Heart left ventricle (tissue), 16 donors: ENCODE measurements at regions not wholly inside any gene's neighbourhood (a gene's known extent, or its start where the extent isn't known, plus 50 kb on each side); places are given as distances from the start of the nearest gene placed in this dataset.
A peak's percentile ranks its signal among the peaks of the same experiment; 100 is the strongest.

Source experiments
- ATAC-seq, 4 donors: fragments of 200-7000 bp; cut with Tn5 transposase; one replicate each; pipeline ENCODE4 v1.9.1; 2020 to 2022; ENCODE audit warnings: moderate library complexity in 4 of 4, mild to moderate bottlenecking in 3 of 4, moderate number of reproducible peaks in 1 of 4
- DNase-seq, 5 donors: peaks; one replicate each; pipeline ENCODE4 v3.0.0-alpha.2; 2020
- H3K27ac ChIP-seq, 12 donors: fragments of 200-600 bp; sonication (generic) in 4 of 12; one replicate each; pipeline versions ENCODE4 v1.5.0 to v1.8.0; 2016 to 2022; ENCODE audit warnings: mild to moderate bottlenecking in 2 of 12
- H3K27me3 ChIP-seq, 9 donors: fragments of 200-600 bp; sonication (generic) in 2 of 9; one replicate each; pipeline versions ENCODE4 v1.5.1 to v1.8.0; 2016 to 2022; ENCODE audit warnings: mild to moderate bottlenecking in 3 of 9
- H3K36me3 ChIP-seq, 9 donors: fragments of 200-600 bp; sonication (generic) in 2 of 9; one replicate each; pipeline versions ENCODE4 v1.5.0 to v1.8.0; 2018 to 2022; ENCODE audit warnings: mild to moderate bottlenecking in 2 of 9
- H3K4me1 ChIP-seq, 12 donors: fragments of 200-600 bp; sonication (generic) in 4 of 12; one replicate each; pipeline versions ENCODE4 v1.5.0 to v1.8.0; 2016 to 2022; ENCODE audit warnings: mild to moderate bottlenecking in 3 of 12
- H3K4me3 ChIP-seq, 12 donors: fragments of 200-600 bp; sonication (generic) in 4 of 12; one replicate each; pipeline versions ENCODE4 v1.5.0 to v1.8.0; 2017 to 2022; ENCODE audit warnings: mild to moderate bottlenecking in 9 of 12, moderate library complexity in 4 of 12
- H3K9me3 ChIP-seq, 12 donors: fragments of 200-600 bp; sonication (generic) in 4 of 12; one replicate each; pipeline versions ENCODE4 v1.5.0 to v1.8.0; 2016 to 2022; ENCODE audit warnings: mild to moderate bottlenecking in 1 of 12
- POLR2A ChIP-seq, 2 donors: fragments of 450-650 bp; IDR thresholded peaks; one replicate each; pipeline ENCODE4 v1.6.1; 2017; ENCODE audit warnings: antibody characterized with exemption in 2 of 2, mild to moderate bottlenecking in 2 of 2, moderate library complexity in 2 of 2
- WGBS, 4 donors: extraction: QIAGEN DNeasy Blood & Tissue Kit in 2 of 4; methylation state at CpG; one replicate each; pipeline versions ENCODE4 v1.1.5 to v1.1.7; 2013 to 2018; 5-methylcytosine and 5-hydroxymethylcytosine counted together
- intact Hi-C, 10 donors: fragments of 100-400 bp; cut with DNase I; formaldehyde crosslinking; loops; one replicate each; pipeline versions ENCODE4 v1.11.1 to v1.14.2; 2022
- TF ChIP-seq, protein P1 (sequence below), 12 donors: fragments of 200-600 bp; sonication (generic) in 4 of 12; IDR thresholded peaks; one replicate each; pipeline versions ENCODE4 v1.5.0 to v1.8.0; 2018 to 2022; ENCODE audit warnings: antibody characterized with exemption in 12 of 12, mild to moderate bottlenecking in 5 of 12
- donor health status: ischemic (EF 13 %, LVEDD 7.1; RV severe dilation, severe dysfunction).
- donor health status: healthy with polysubstance abuse.
- donor health status: DM: no; HTN: yes; CAD: no.
- donor health status: DM: no; HTN: no; CAD: no.
- donor health status: ischemic (EF 25% LVEDD 6.9; RV normal size, moderate dysfunction).
- donor health status: ischemic (EF 25% LVEDD 5.7; RV mildly dilated, moderate dysfunction).
- donor health status: healthy.
- donor health status: DM: yes; HTN: yes; CAD: no.
- donor health status: ischemic (EF 35%, LVEDD 5.7; RV mildly dilated, moderate dysfunction).
- donor health status: nonischemic (EF 11% LVEDD 7.7; RV severe dilation, severe dysfunction).
- donor health status: DM: yes; HTN: yes; CAD: no.
- donor health status: PGD.
- donor health status: ischemic (EF 29% LVEDD 5.4; RV normal size, mild dysfunction).
- donor health status: nonischemic (EF 23%, LVEDD 6.1; RV moderate dilation, normal function).

DNA sequence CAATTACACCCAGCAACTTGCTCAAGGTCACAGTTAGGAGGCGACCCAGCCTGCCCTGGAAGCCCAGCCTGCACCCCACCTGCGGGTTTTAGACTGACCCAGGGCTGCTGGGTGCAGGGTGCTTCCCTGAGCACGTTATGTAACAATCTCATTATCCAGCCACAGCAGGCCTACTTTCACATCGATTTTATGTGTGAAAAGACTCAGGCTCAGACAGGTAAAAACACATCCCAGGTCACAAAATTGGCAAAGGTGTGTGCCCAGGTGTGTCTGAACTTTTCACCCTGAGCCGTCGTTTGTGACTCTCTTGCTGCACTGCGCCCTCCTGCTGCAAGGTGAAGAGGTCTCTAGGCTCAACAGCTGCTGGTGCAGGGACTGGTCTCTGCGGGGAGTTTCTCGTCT is 668.2 kb upstream of the HS6ST1 start:
- 82 to 92% (median 89%) methylated on average over 8 to 9 of the region's 9 CpGs for WGBS, 4 donors
- TF ChIP-seq POLR2A (IDR thresholded peaks at IDR 0.05) = no peak
- TF ChIP-seq, protein P1, sequence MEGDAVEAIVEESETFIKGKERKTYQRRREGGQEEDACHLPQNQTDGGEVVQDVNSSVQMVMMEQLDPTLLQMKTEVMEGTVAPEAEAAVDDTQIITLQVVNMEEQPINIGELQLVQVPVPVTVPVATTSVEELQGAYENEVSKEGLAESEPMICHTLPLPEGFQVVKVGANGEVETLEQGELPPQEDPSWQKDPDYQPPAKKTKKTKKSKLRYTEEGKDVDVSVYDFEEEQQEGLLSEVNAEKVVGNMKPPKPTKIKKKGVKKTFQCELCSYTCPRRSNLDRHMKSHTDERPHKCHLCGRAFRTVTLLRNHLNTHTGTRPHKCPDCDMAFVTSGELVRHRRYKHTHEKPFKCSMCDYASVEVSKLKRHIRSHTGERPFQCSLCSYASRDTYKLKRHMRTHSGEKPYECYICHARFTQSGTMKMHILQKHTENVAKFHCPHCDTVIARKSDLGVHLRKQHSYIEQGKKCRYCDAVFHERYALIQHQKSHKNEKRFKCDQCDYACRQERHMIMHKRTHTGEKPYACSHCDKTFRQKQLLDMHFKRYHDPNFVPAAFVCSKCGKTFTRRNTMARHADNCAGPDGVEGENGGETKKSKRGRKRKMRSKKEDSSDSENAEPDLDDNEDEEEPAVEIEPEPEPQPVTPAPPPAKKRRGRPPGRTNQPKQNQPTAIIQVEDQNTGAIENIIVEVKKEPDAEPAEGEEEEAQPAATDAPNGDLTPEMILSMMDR (IDR thresholded peaks at IDR 0.05) = no peak
- H3K27ac ChIP-seq = no peak overlapping the region
- no peaks in the 10 kb centered on the region for H3K9me3 ChIP-seq
- H3K4me1 ChIP-seq = no peaks in the 10 kb centered on the region
- ATAC-seq (no peak), DNase-seq (no peak)
- no peak overlapping the region for H3K4me3 ChIP-seq
- H3K27me3 ChIP-seq = peaks cover 0 to 2% (median 0%) of the 10 kb centered on the region in 9 donors
- intact Hi-C loops = no loop called here
- H3K36me3 ChIP-seq = no peaks in the 10 kb centered on the region

DNA sequence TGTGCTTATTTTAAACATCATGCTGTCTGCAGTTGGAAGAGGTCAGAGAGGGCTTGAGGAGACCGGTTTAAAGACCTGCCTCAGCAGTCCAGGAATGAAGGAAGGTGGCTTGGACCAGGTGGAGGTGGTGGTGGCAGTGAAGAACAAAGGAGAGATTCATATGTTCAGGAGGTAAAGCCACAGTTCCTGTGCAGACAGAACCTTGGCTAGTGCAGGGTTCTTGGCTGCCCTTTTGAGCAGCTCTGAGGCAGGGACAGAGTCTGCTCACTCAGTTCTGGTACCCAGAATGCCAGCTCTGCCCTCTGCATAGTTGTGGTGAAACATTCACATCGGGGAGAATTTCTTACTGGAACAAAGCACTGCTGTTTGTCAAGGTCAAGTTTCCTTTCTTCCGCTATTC is 669.7 kb upstream of the HS6ST1 start:
- intact Hi-C loops = no loop called here
- 47 to 68% (median 61%) methylated on average over 3 of the region's 3 CpGs for WGBS, 4 donors
- ATAC-seq (peak in 2 of 4 donors; percentile 42 to 47), DNase-seq (no peak)
- H3K36me3 ChIP-seq = no peaks in the 10 kb centered on the region
- TF ChIP-seq, protein P1 (IDR thresholded peaks at IDR 0.05) = no peak
- no peak for TF ChIP-seq POLR2A (IDR thresholded peaks at IDR 0.05)
- peaks cover 0 to 3% (median 0%) of the 10 kb centered on the region in 9 donors for H3K27me3 ChIP-seq
- no peaks in the 10 kb centered on the region for H3K9me3 ChIP-seq
- H3K27ac ChIP-seq = no peak overlapping the region
- no peak overlapping the region for H3K4me3 ChIP-seq
- no peaks in the 10 kb centered on the region for H3K4me1 ChIP-seq

DNA sequence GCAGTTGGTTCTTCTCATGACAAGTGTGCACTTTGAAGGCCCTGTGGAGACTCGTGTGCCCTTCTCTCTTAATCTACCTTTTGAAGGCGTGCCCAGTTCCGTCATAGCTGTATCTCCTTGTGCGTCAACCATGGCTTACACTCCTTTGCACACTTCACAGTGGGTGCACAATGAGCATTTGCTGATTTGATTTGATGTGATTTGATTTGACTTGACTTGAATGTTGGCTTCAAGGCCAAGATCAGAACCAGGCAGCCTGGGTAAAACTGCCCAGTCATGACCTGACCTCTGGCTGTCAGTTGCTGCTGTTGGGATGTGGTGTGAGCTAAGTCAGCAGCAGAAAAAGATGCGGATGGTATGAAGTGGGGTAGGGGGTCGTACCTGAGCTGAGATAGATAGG is 670.3 kb upstream of the HS6ST1 start:
- Histone ChIP-seq H3K9me3 (no peaks in the 10 kb centered on the region), H3K36me3 (no peaks in the 10 kb centered on the region), H3K27me3 (peaks cover 0 to 3% (median 0%) of the 10 kb centered on the region in 9 donors), H3K27ac (no peak overlapping the region), H3K4me3 (no peak overlapping the region), H3K4me1 (no peaks in the 10 kb centered on the region)
- no peak for ATAC-seq
- TF ChIP-seq POLR2A (IDR thresholded peaks at IDR 0.05) = no peak
- TF ChIP-seq, protein P1 (IDR thresholded peaks at IDR 0.05) = no peak
- DNase-seq = no peak
- 88 to 95% (median 93%) methylated on average over 6 of the region's 6 CpGs for WGBS, 4 donors
- intact Hi-C loops = no loop called here

DNA sequence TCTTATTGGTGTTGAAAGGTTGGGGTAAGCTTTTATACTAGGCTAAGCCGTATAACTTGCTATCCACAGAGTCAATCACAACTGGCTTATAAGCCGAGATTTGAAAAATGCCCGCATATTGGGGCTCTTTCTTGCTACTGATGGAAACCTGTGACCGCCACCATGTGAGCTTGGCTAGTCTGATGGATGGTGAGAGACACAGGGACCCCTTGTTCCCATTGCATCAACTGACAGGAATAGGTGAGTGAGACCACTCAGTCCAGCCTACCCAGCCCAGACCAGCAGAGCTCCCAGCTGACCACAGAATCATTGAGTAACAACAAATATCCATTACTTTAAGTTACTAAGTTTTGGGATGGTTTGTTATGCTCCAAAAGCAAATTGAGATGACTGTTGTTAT is 676.4 kb upstream of the HS6ST1 start:
- no peaks in the 10 kb centered on the region for H3K4me1 ChIP-seq
- 92 to 100% (median 95%) methylated on average over 4 of the region's 4 CpGs for WGBS, 4 donors

More for the DNA sequence above, 676.4 kb upstream of the HS6ST1 start:
- no peak for TF ChIP-seq POLR2A (IDR thresholded peaks at IDR 0.05)
- TF ChIP-seq, protein P1 (IDR thresholded peaks at IDR 0.05) = no peak
- Histone ChIP-seq H3K27ac (no peak overlapping the region), H3K9me3 (no peaks in the 10 kb centered on the region), H3K4me3 (no peak overlapping the region), H3K36me3 (no peaks in the 10 kb centered on the region), H3K27me3 (peaks cover 0 to 3% (median 0%) of the 10 kb centered on the region in 9 donors)
- ATAC-seq (no peak), DNase-seq (no peak)
- intact Hi-C loops = no loop called here
